NT2/D1 (cell line): ENCODE measurements at regions not wholly inside any gene's neighbourhood (a gene's known extent, or its start where the extent isn't known, plus 50 kb on each side); places are given as distances from the start of the nearest gene placed in this dataset.

Experiments used
- SUZ12 ChIP-seq: IDR thresholded peaks from 2 replicates; pipeline ENCODE4 v1.6.1; 2011; ENCODE audit not compliant: insufficient read length, insufficient read depth; ENCODE audit errors: extremely low read depth
- YY1 ChIP-seq: IDR thresholded peaks from 2 replicates; pipeline ENCODE4 v1.6.1; 2011; ENCODE audit not compliant: insufficient read length, insufficient read depth
- ZNF274 ChIP-seq: IDR thresholded peaks from 2 replicates; pipeline ENCODE4 v1.6.1; 2011; ENCODE audit warnings: mild to moderate bottlenecking, low read depth, low read length

DNA sequence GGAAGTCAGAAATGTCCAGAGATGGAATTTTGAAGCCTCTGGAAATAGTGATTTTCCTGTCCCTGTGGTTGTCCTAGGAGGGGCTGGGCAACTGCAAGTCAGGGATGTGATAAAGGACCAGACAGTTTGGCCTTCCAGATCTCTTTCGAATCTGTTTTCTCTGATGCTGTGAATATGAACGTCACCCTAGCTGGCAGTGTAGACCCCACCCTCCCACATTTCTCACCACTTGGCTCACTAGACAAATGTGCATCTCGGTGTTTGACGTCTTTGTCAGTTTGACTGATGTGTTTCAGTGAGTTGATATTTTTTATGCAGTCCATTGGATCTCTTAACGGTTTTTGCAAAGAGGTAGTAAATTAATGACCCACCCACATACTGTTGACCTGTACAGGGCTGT lies 301.2 kb downstream of the TNS1 start:
- TF ChIP-seq YY1 (no peak), SUZ12 (no peak), ZNF274 (no peak)
